ENCODE measurements at regions not wholly inside any gene's neighbourhood (a gene's known extent, or its start where the extent isn't known, plus 50 kb on each side); places are given as distances from the start of the nearest gene placed in this dataset.

GRCh38 chr5:164651546-164652275, 1146.3 kb downstream of the MAT2B start:
- Histone ChIP-seq H3K4me1 (no peaks in the 10 kb centered on the region), H3K4me3 (no peak overlapping the region), H3K9me3 (no peaks in the 10 kb centered on the region), H3K36me3 (no peaks in the 10 kb centered on the region), H3K27me3 (no peaks in the 10 kb centered on the region), H3K27ac (no peak overlapping the region)
- DNase-seq (no peak), ATAC-seq (no peak)
- in situ Hi-C loops (cut with MboI; ENCODE audit: low sequenced_read_pairs in 4 of 4) (no loop called here), intact Hi-C loops (cut with DNase I; ENCODE audit: low total_unique reads) (no loop called here)
- TF ChIP-seq POLR2A (IDR thresholded peaks at IDR 0.05) (no peak), CTCF (IDR thresholded peaks at IDR 0.05 in 4 of 5, conservative IDR thresholded peaks at IDR 0.05 in 1 of 5) (no peak)

- Histone ChIP-seq H3K36me3 (no peaks in the 10 kb centered on the region), H3K27me3 (no peaks in the 10 kb centered on the region), H3K4me3 (no peak overlapping the region), H3K4me1 (no peaks in the 10 kb centered on the region), H3K27ac (no peak overlapping the region), H3K9me3 (no peaks in the 10 kb centered on the region)
- TF ChIP-seq POLR2A (IDR thresholded peaks at IDR 0.05) (no peak), CTCF (IDR thresholded peaks at IDR 0.05 in 4 of 5, conservative IDR thresholded peaks at IDR 0.05 in 1 of 5) (no peak)
- intact Hi-C loops (cut with DNase I; ENCODE audit: low total_unique reads) = no loop called here
- DNase-seq = no peak
- ATAC-seq = no peak
- in situ Hi-C loops (cut with MboI; ENCODE audit: low sequenced_read_pairs in 4 of 4) = no loop called here
Measured at GRCh38 chr5:164652276-164652660, 1146.8 kb downstream of the MAT2B start.

- H3K4me1 ChIP-seq = no peaks in the 10 kb centered on the region
- H3K27ac ChIP-seq = no peak overlapping the region
- DNase-seq = no peak
- no peaks in the 10 kb centered on the region for H3K27me3 ChIP-seq
- no peak for ATAC-seq
- intact Hi-C loops (cut with DNase I; ENCODE audit: low total_unique reads) (no loop called here), in situ Hi-C loops (cut with MboI; ENCODE audit: low sequenced_read_pairs in 4 of 4) (no loop called here)
- no peaks in the 10 kb centered on the region for H3K36me3 ChIP-seq
- H3K4me3 ChIP-seq = no peak overlapping the region
- no peaks in the 10 kb centered on the region for H3K9me3 ChIP-seq
- TF ChIP-seq CTCF (IDR thresholded peaks at IDR 0.05 in 4 of 5, conservative IDR thresholded peaks at IDR 0.05 in 1 of 5) (no peak), POLR2A (IDR thresholded peaks at IDR 0.05) (no peak)
Measured at GRCh38 chr5:164663198-164663989, 1158.0 kb downstream of the MAT2B start.

- Histone ChIP-seq H3K27ac (no peak overlapping the region), H3K4me1 (no peaks in the 10 kb centered on the region), H3K36me3 (no peaks in the 10 kb centered on the region), H3K27me3 (no peaks in the 10 kb centered on the region), H3K4me3 (no peak overlapping the region), H3K9me3 (no peaks in the 10 kb centered on the region)
- no peak for ATAC-seq
- in situ Hi-C loops (cut with MboI; ENCODE audit: low sequenced_read_pairs in 4 of 4) (no loop called here), intact Hi-C loops (cut with DNase I; ENCODE audit: low total_unique reads) (no loop called here)
- no peak for TF ChIP-seq POLR2A (IDR thresholded peaks at IDR 0.05)
- TF ChIP-seq CTCF (IDR thresholded peaks at IDR 0.05 in 4 of 5, conservative IDR thresholded peaks at IDR 0.05 in 1 of 5) = no peak
- no peak for DNase-seq
Measured at GRCh38 chr5:164671640-164672039, 1166.2 kb downstream of the MAT2B start.

Data from gastrocnemius medialis (tissue), 4 donors.